GM12878 (cell line): ENCODE measurements at regions not wholly inside any gene's neighbourhood (a gene's known extent, or its start where the extent isn't known, plus 50 kb on each side); places are given as distances from the start of the nearest gene placed in this dataset.

Experiments used
- ATAC-seq: fragments of 200-7000 bp; cut with Tn5 transposase; 3 replicates; pipeline ENCODE4 v1.9.1; 2020; ENCODE audit warnings: mild to moderate bottlenecking, moderate library complexity
- BruUV-seq: library from RNA; stranded (reverse); fragments of 400-500 nt; replicated peaks from 2 replicates; lab custom pipeline; 2021; lab: Mats Ljungman, UMichigan
- CTCF ChIA-PET: fragments of 300-600 bp; sonication (Branson Sonifier 250); formaldehyde crosslinking; extraction: SDS; loops from one replicate; lab custom pipeline; 2021; ENCODE audit warnings: inconsistent platforms; lab: Yijun Ruan, JAX
- POLR2A ChIA-PET: fragments of 350-600 bp; formaldehyde crosslinking; extraction: SDS; loops from one replicate; lab custom pipeline; 2021; ENCODE audit warnings: inconsistent platforms; lab: Charles Lee
- RAD21 ChIA-PET: fragments of 300-600 bp; sonication (Branson Sonifier 250); formaldehyde crosslinking; loops from one replicate; lab custom pipeline; 2023; ENCODE audit warnings: antibody characterized with exemption; ENCODE audit not compliant: unreplicated experiment; lab: Charles Lee
- SMC1A ChIA-PET: fragments of 300-600 bp; sonication (Branson Sonifier 250); formaldehyde crosslinking; loops from one replicate; lab custom pipeline; 2023; ENCODE audit not compliant: unreplicated experiment, uncharacterized antibody; lab: Charles Lee
- DNase-seq: peaks from one replicate; pipeline ENCODE4 v3.0.0-alpha.2; 2011; ENCODE audit warnings: low read depth, low spot score
- FAIRE-seq: peaks from 3 replicates; lab custom pipeline; 2011; peaks lifted over from hg19 to GRCh38; lab: Jason Lieb, UNC
- H2AFZ ChIP-seq: 2 replicates; pipeline ENCODE4 v1.6.0; 2011; ENCODE audit warnings: low read depth, low read length, control low read depth; ENCODE audit not compliant: control insufficient read depth
- H3K27ac ChIP-seq: 2 replicates; pipeline ENCODE4 v1.5.1; 2011; ENCODE audit warnings: control low read depth; ENCODE audit not compliant: control insufficient read depth, insufficient read depth
- H3K27me3 ChIP-seq, 2 experiments: replicated peaks in 1 of 2; 2 replicates each; pipeline versions ENCODE4 v1.6.0 to v1.6.1; 2011; ENCODE audit warnings: low read length in 1 of 2; ENCODE audit not compliant: control insufficient read depth in 2 of 2, insufficient read depth in 2 of 2
- H3K36me3 ChIP-seq, 2 experiments: 2 replicates each; pipeline ENCODE4 v1.5.1; 2011; ENCODE audit warnings: low read length in 1 of 2; ENCODE audit not compliant: control insufficient read depth in 2 of 2, insufficient read depth in 2 of 2
- H3K4me1 ChIP-seq: 2 replicates; pipeline ENCODE4 v1.6.1; 2011; ENCODE audit warnings: mild to moderate bottlenecking, low read length, moderate library complexity, mixed read lengths; ENCODE audit not compliant: control insufficient read depth, insufficient read depth
- H3K4me2 ChIP-seq: 2 replicates; pipeline ENCODE4 v1.6.0; 2011; ENCODE audit warnings: control low read depth; ENCODE audit not compliant: control insufficient read depth, insufficient read depth
- H3K4me3 ChIP-seq: fragments of 200-600 bp; sonication (generic); 2 replicates; pipeline ENCODE4 v1.5.1; 2016
- H3K79me2 ChIP-seq: 2 replicates; pipeline ENCODE4 v1.6.0; 2011; ENCODE audit warnings: low read length; ENCODE audit not compliant: control insufficient read depth, insufficient read depth
- H3K9ac ChIP-seq: 2 replicates; pipeline ENCODE4 v1.8.0; 2011; ENCODE audit warnings: low read length, control low read depth, mixed read lengths; ENCODE audit not compliant: control insufficient read depth, insufficient read depth
- H3K9me3 ChIP-seq: replicated peaks from 3 replicates; pipeline ENCODE4 v1.5.1; 2011; ENCODE audit warnings: mild to moderate bottlenecking, low read length; ENCODE audit not compliant: control insufficient read depth, insufficient read depth
- H4K20me1 ChIP-seq: 2 replicates; pipeline ENCODE4 v1.6.0; 2011; ENCODE audit not compliant: control insufficient read depth, insufficient read depth
- CREB1 ChIP-seq: IDR thresholded peaks from 2 replicates; pipeline ENCODE4 v1.6.1; 2012; ENCODE audit warnings: low read depth, mild to moderate bottlenecking, inconsistent platforms
- JUND ChIP-seq: IDR thresholded peaks from 2 replicates; pipeline ENCODE4 v1.6.1; 2012; ENCODE audit warnings: low read depth, mild to moderate bottlenecking, low read length, improper control_type of control experiment, moderate library complexity
- MXI1 ChIP-seq: fragments of 150-350 bp; IDR thresholded peaks from 2 replicates; pipeline ENCODE4 v1.6.1; 2011; ENCODE audit warnings: low read depth, mild to moderate bottlenecking, inconsistent platforms, low read length, improper control_type of control experiment
- NR2F1 ChIP-seq: fragments of 450-650 bp; conservative IDR thresholded peaks from 2 replicates; pipeline ENCODE4 v1.6.1; 2017; ENCODE audit warnings: mild to moderate bottlenecking
- PAX5 ChIP-seq: IDR thresholded peaks from 2 replicates; pipeline ENCODE4 v1.6.1; 2011; ENCODE audit warnings: low read depth, low read length, borderline replicate concordance
- TCF7 ChIP-seq: IDR thresholded peaks from 2 replicates; pipeline ENCODE4 v1.6.1; 2014; ENCODE audit warnings: antibody characterized with exemption, borderline replicate concordance
- WGBS: methylation state at CpG from one replicate; pipeline ENCODE4 v1.1.6; 2016; ENCODE audit warnings: low lambda C conversion rate; ENCODE audit not compliant: insufficient replicate concordance, insufficient coverage; ENCODE audit errors: missing lambda C conversion rate; 5-methylcytosine and 5-hydroxymethylcytosine counted together
- in situ Hi-C: fragments of 300-500 bp; cut with MboI; formaldehyde crosslinking; loops from 9 replicates; pipeline ENCODE4 v1.14.3; 2018; ENCODE audit warnings: mixed read lengths
- intact Hi-C: fragments of 100-400 bp; cut with micrococcal nuclease; formaldehyde crosslinking; loops from one replicate; pipeline ENCODE4 v1.14.2; 2022; ENCODE audit not compliant: unreplicated experiment
- TF ChIP-seq, protein P1 (sequence below): IDR thresholded peaks from 2 replicates; pipeline ENCODE4 v1.6.1; 2011; ENCODE audit warnings: borderline replicate concordance, low read depth, mild to moderate bottlenecking, moderate library complexity, low read length; ENCODE audit not compliant: insufficient read depth, poor library complexity, severe bottlenecking

DNA sequence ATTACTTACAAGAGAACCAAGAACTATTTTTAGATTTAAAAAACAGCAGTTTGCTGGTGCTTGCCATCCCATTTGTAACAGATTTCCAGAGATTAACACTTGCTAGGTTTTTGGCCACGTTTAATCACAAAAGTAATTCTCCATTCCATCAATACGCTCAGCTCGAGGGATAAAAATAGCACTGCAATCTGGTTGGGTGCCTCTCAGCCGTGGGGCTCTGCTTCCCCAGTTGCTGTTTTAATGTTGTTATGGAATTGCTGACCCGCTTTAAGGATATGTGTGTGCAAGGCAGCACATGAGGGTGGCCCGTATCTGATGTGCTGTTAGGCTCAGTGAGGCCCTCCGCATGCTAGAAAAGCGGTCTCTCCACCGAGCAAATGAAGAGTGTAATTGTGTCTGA lies 222.2 kb upstream of the TMEM260 start (continued):
- TF ChIP-seq PAX5 (no peak), MXI1 (no peak)

- Histone ChIP-seq H2AFZ (no peak overlapping the region), H3K79me2 (no peaks in the 10 kb centered on the region), H3K27me3 (no peaks in the 10 kb centered on the region; a peak in 1 of 4 replicates), H3K4me2 (no peak overlapping the region), H4K20me1 (no peaks in the 10 kb centered on the region), H3K4me1 (no peaks in the 10 kb centered on the region), H3K27ac (no peak overlapping the region), H3K9ac (no peak overlapping the region), H3K36me3 (no peaks in the 10 kb centered on the region), H3K9me3 (no peaks in the 10 kb centered on the region), H3K4me3 (no peak overlapping the region)
- ChIA-PET RAD21 (no interaction called here), POLR2A (no interaction called here), SMC1A (no interaction called here), CTCF (no interaction called here)
- no peak for DNase-seq
- in situ Hi-C loops (no loop called here), intact Hi-C loops (no loop called here)
- FAIRE-seq, result no peak
- BruUV-seq, result no TSS peak
- no peak for ATAC-seq
- WGBS, result 0% methylated on average over 2 of the region's 2 CpGs
- TF ChIP-seq JUND (no peak), TCF7 (no peak), CREB1 (no peak), NR2F1 (no peak)
- TF ChIP-seq, protein P1, sequence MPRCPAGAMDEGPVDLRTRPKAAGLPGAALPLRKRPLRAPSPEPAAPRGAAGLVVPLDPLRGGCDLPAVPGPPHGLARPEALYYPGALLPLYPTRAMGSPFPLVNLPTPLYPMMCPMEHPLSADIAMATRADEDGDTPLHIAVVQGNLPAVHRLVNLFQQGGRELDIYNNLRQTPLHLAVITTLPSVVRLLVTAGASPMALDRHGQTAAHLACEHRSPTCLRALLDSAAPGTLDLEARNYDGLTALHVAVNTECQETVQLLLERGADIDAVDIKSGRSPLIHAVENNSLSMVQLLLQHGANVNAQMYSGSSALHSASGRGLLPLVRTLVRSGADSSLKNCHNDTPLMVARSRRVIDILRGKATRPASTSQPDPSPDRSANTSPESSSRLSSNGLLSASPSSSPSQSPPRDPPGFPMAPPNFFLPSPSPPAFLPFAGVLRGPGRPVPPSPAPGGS, result peak; percentile 55
Observed at GRCh38 chr14:56358275-56358674, 221.3 kb upstream of the TMEM260 start.
